ENCODE measurements at regions not wholly inside any gene's neighbourhood (a gene's known extent, or its start where the extent isn't known, plus 50 kb on each side); places are given as distances from the start of the nearest gene placed in this dataset.

GRCh38 chr10:125216309-125216708 is 55.9 kb upstream of the CTBP2 start:
- DNase-seq: no peak
- TF ChIP-seq, protein P1, sequence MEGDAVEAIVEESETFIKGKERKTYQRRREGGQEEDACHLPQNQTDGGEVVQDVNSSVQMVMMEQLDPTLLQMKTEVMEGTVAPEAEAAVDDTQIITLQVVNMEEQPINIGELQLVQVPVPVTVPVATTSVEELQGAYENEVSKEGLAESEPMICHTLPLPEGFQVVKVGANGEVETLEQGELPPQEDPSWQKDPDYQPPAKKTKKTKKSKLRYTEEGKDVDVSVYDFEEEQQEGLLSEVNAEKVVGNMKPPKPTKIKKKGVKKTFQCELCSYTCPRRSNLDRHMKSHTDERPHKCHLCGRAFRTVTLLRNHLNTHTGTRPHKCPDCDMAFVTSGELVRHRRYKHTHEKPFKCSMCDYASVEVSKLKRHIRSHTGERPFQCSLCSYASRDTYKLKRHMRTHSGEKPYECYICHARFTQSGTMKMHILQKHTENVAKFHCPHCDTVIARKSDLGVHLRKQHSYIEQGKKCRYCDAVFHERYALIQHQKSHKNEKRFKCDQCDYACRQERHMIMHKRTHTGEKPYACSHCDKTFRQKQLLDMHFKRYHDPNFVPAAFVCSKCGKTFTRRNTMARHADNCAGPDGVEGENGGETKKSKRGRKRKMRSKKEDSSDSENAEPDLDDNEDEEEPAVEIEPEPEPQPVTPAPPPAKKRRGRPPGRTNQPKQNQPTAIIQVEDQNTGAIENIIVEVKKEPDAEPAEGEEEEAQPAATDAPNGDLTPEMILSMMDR (IDR thresholded peaks at IDR 0.05): no peak
- no peaks in the 10 kb centered on the region for H3K4me1 Mint-ChIP-seq
- no peak for ATAC-seq (ENCODE audit: low read depth)
- peaks cover 5% of the 10 kb centered on the region for H3K27me3 Mint-ChIP-seq
- ChIA-PET CTCF (interaction anchor here (2.2 kb wide), 1 partner anchor 168 kb away, joined by 5 read pairs; no protein-coding TSS in a partner anchor), POLR2A (no interaction called here)
- no peaks in the 10 kb centered on the region for H3K36me3 Mint-ChIP-seq (ENCODE audit: low read depth)
- peaks cover 4% of the 10 kb centered on the region for H3K9me3 Mint-ChIP-seq
- intact Hi-C loops (cut with micrococcal nuclease): no loop called here
- no peak overlapping the region for H3K27ac Mint-ChIP-seq
- H3K4me3 Mint-ChIP-seq: no peak overlapping the region

DNA sequence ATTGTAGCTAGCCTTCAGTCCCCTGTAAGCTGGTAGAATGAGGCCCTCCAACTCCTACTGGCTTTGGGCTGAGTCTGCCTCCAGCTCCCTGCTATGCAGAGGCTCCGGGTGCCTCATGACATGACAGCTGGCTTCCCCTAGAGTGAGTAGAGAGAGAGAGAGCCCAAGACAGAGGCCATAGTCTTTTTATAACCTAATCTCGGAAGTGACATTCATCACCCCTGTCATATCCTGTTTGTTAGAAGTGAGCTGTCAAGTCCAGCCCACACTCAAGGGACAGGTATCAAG is 53.9 kb upstream of the CTBP2 start:
- Mint-ChIP-seq H3K36me3 (ENCODE audit: low read depth) (no peaks in the 10 kb centered on the region), H3K4me1 (no peaks in the 10 kb centered on the region), H3K27ac (no peak overlapping the region), H3K4me3 (no peak overlapping the region), H3K9me3 (peaks cover 4% of the 10 kb centered on the region), H3K27me3 (peaks cover 5% of the 10 kb centered on the region)
- ATAC-seq (ENCODE audit: low read depth) (no peak), DNase-seq (no peak)
- CTCF ChIA-PET: no interaction called here
- POLR2A ChIA-PET: no interaction called here
- TF ChIP-seq, protein P1 (IDR thresholded peaks at IDR 0.05): no peak
- intact Hi-C loops (cut with micrococcal nuclease): no loop called here

DNA sequence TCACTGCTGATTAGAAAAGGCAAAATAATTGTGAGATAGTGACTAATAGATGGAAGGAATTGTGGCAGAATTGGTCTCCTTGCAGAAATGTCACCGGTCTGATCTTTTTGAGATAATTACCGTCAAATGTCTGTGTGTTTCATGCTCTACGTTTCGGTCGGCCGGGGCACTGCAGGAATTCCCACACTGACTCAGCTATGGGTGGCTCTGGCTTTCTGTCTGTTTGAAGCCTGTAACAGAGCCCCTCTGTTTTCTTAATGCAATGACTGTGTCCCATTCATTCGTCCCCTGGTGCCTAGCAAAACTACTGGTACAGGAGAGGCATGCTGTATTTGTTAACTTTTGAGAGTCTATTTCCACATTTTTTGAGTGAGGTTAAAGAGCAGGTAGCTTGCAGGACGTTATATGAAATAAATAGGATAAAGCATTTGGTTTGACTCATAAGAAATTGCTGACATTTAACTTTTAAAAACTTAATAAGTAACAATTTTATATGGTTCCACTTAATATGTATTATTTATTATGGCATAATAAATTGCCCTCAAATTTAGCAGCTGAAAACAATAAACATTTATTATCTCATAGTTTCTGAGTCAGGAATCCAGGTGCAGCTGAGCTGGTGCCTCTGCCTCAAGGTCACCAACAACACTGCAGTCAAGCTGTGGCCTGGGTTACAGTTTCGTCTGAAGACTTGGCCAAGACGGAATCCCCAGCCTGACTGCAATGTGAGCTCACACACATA is 53.3 kb upstream of the CTBP2 start:
- Mint-ChIP-seq H3K27me3 (peaks cover 8% of the 10 kb centered on the region), H3K36me3 (ENCODE audit: low read depth) (no peaks in the 10 kb centered on the region), H3K4me3 (no peak overlapping the region), H3K27ac (no peak overlapping the region), H3K4me1 (no peaks in the 10 kb centered on the region), H3K9me3 (peaks cover 4% of the 10 kb centered on the region)
- ChIA-PET CTCF (no interaction called here), POLR2A (no interaction called here)
- DNase-seq (no peak), ATAC-seq (ENCODE audit: low read depth) (no peak)
- TF ChIP-seq, protein P1 (IDR thresholded peaks at IDR 0.05): no peak
- intact Hi-C loops (cut with micrococcal nuclease): no loop called here

DNA sequence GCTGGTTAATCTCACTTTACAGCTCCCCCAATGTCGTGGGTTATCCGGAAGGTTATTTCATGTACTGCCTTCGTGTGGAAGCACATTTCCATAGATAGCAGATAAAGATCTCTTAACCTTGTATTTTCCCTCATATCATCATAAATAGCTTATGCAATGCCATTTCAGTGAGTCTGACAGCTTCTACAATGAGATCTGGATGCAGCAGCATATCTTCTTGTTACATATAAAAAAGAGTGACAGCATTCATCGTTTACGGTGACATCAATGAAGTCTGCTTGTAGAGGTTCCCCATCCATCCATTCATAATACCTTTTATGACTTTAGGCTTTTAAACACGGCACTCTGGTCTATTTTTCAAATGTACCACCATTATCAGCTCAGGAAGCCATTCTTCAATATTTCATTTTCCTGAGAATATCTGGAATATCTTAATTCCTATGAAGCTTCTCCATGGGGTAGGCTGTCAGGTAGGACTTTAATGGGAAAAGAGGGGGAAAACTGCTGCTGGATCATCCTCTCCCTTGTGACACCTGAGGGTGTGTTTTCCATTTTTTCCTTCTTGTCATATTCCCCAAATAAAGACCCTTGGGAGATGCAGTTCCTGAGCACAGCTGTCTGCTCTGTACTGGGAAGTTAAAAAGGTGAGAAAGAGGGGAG is 51.9 kb upstream of the CTBP2 start:
- Mint-ChIP-seq H3K4me1 (no peaks in the 10 kb centered on the region), H3K4me3 (no peak overlapping the region), H3K27ac (no peak overlapping the region), H3K27me3 (peaks cover 6% of the 10 kb centered on the region), H3K9me3 (peaks cover 4% of the 10 kb centered on the region), H3K36me3 (ENCODE audit: low read depth) (no peaks in the 10 kb centered on the region)
- TF ChIP-seq, protein P1 (IDR thresholded peaks at IDR 0.05): no peak
- DNase-seq (no peak), ATAC-seq (ENCODE audit: low read depth) (no peak)
- intact Hi-C loops (cut with micrococcal nuclease): no loop called here
- CTCF ChIA-PET: no interaction called here
- POLR2A ChIA-PET: no interaction called here
